ENCODE measurements at regions not wholly inside any gene's neighbourhood (a gene's known extent, or its start where the extent isn't known, plus 50 kb on each side); places are given as distances from the start of the nearest gene placed in this dataset.

DNA sequence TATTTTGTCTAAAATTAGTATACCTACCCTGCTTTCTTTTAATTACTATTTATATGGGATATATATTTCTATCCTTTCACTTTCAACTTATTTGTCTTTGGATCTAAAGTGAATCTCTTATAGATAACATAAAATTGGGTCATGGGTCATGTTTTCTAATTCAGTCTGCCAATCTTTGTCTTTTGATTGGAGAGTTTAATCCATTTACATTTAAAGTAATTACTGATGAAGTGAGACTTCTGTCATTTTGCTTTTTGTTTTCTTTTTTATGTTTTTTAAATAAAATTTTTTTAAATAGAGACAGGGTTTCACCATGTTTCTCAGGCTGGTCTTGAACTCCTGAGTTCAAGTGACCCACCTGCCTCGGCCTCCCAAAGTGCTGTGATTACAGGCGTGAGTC is 50.5 kb upstream of the PRDM1 start:
- H3K4me3 ChIP-seq (ENCODE audit: low read length): no peak overlapping the region
- no peaks in the 10 kb centered on the region for H3K27me3 ChIP-seq (ENCODE audit: insufficient read depth, low read length)
- no peaks in the 10 kb centered on the region for H3K9me3 ChIP-seq (ENCODE audit: low read length)

DNA sequence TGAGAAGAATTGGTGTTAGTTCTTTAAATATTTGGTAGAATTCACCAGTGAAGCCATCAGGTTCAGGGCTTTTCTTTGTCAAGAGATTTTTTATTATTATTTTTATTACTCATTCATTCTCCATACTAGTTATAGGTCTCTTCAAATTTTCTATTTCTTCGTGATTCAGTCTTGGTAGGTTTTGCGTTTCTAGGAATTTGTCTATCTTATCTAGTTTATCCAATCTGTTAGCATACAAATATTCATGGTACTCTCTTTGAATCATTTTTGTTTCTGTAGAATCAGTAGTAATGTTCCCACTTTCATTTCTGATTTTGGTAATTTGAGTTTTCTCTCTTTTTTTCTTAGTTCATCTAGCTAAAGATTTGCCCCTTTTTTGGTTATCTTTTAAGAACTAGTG is 52.3 kb upstream of the PRDM1 start:
- Histone ChIP-seq H3K9me3 (ENCODE audit: low read length) (no peaks in the 10 kb centered on the region), H3K36me3 (ENCODE audit: insufficient read depth, low read length) (no peaks in the 10 kb centered on the region), H3K4me1 (ENCODE audit: insufficient read depth, low read length) (no peaks in the 10 kb centered on the region), H2AFZ (ENCODE audit: low read depth, low read length) (no peak overlapping the region), H3K27me3 (ENCODE audit: insufficient read depth, low read length) (no peaks in the 10 kb centered on the region), H3K4me3 (ENCODE audit: low read length) (no peak overlapping the region)

More for the DNA sequence above, 50.5 kb upstream of the PRDM1 start:
- no peaks in the 10 kb centered on the region for H3K4me1 ChIP-seq (ENCODE audit: insufficient read depth, low read length)
- no peak overlapping the region for H2AFZ ChIP-seq (ENCODE audit: low read depth, low read length)
- no peaks in the 10 kb centered on the region for H3K36me3 ChIP-seq (ENCODE audit: insufficient read depth, low read length)

DNA sequence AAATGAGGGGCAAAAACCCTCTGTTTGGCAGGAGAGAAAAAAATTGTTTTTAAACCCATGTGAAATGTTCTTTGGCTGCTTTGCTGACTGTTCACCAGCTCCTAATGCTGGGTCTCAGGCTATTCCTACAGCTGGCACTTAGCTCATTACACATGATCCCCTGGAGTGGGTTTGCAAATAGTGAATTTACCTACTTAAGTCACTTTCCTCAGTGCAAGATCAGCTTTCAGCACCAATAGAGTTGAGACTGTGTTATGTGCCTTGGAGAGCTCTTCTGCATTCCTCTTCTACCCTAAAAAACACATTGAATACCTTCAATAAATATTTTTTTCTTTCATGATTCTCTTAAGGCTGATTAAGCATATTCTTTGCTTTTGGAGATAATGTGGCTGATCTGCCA is 58.4 kb upstream of the PRDM1 start:
- Histone ChIP-seq H2AFZ (ENCODE audit: low read depth, low read length) (no peak overlapping the region), H3K9me3 (ENCODE audit: low read length) (no peaks in the 10 kb centered on the region), H3K4me3 (ENCODE audit: low read length) (no peak overlapping the region), H3K4me1 (ENCODE audit: insufficient read depth, low read length) (no peaks in the 10 kb centered on the region), H3K36me3 (ENCODE audit: insufficient read depth, low read length) (no peaks in the 10 kb centered on the region), H3K27me3 (ENCODE audit: insufficient read depth, low read length) (no peaks in the 10 kb centered on the region)

DNA sequence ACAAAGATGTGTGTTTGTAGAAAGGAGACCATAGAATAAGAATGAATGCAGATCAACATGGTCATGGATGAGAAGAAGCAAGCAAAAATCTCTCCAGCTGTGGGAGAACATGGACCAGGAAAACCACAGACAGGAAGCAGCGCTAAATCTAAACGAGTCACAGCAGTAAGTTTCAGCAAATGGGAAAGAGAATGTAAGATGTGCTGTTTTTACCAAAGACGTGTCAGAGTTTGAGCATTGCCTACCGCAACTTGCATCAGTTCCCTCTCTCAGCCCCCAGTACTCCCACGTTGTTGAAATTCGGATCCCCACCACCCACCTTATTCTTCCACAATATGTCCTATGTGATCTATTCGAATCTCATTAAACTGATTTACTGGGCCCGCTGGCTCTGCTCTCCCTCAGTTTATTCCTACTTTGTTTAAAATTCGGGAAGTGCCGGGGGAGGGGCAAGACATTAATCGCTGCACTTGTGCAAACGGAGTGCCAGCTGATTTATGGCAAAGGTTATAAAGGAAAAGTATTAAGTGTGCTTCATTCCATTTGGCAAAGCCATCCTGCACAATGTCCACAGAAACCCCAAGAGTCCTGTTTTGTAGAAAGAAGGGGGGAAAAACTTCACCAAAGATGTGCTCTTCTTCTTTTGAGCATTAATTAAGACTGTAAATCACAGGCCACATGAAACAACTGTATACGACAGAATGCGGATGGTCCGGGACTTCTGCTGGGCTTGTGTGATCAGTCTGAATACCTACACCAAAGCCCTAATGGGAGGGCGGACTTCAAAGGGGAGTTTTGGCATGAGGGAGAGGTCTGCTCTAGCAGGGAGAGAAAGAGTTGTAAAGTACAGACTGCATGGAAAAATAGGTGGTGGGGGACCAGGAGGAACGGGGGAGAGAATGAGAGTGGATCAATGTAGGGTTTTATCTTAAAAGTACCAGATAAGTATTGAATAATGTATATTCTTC is 59.1 kb upstream of the PRDM1 start:
- no peak overlapping the region for H3K4me3 ChIP-seq (ENCODE audit: low read length)
- no peaks in the 10 kb centered on the region for H3K36me3 ChIP-seq (ENCODE audit: insufficient read depth, low read length)
- no peaks in the 10 kb centered on the region for H3K27me3 ChIP-seq (ENCODE audit: insufficient read depth, low read length)
- no peak overlapping the region for H2AFZ ChIP-seq (ENCODE audit: low read depth, low read length)
- H3K9me3 ChIP-seq (ENCODE audit: low read length): no peaks in the 10 kb centered on the region
- H3K4me1 ChIP-seq (ENCODE audit: insufficient read depth, low read length): no peaks in the 10 kb centered on the region

DNA sequence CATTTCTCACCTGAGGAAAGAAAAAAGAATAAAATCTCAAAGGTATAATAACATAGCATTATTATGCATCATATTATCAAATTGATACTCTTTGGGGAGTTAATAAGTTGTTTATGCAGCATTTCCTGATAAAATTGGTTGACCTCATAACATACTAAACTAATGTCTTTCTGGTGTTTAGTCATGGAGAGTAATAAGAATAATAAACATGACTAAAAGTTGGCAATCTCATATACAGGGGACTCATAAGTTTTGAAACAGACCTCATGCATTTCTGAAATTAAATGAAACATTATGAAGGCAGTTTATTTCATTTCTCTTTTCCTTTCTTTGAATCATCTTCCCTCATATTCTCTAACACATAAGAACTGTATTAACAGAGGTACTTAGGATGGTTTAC is 60.5 kb upstream of the PRDM1 start:
- no peaks in the 10 kb centered on the region for H3K36me3 ChIP-seq (ENCODE audit: insufficient read depth, low read length)
- no peaks in the 10 kb centered on the region for H3K9me3 ChIP-seq (ENCODE audit: low read length)
- no peaks in the 10 kb centered on the region for H3K4me1 ChIP-seq (ENCODE audit: insufficient read depth, low read length)
- H3K27me3 ChIP-seq (ENCODE audit: insufficient read depth, low read length): no peaks in the 10 kb centered on the region
- no peak overlapping the region for H3K4me3 ChIP-seq (ENCODE audit: low read length)
- no peak overlapping the region for H2AFZ ChIP-seq (ENCODE audit: low read depth, low read length)

DNA sequence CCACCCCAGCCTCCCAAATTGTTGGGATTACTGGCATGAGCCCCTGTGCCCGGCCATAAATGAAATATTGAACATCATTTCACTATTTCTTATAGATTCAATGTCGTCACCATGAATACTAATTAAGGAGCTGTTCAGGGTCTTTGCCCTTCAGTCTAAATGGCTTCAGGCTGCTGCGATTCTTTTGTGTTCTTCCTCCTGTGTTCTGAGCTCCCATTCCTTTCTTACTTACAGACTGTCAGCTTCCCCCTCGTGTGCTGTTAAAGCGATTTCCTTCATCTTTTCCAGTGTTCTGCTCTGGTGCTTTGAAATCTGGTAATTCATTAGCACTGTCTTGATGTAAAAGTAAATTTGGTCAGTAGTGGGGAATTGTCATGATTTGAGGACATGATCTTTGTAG is 63.3 kb upstream of the PRDM1 start:
- H3K27me3 ChIP-seq (ENCODE audit: insufficient read depth, low read length): no peaks in the 10 kb centered on the region
- H3K36me3 ChIP-seq (ENCODE audit: insufficient read depth, low read length): no peaks in the 10 kb centered on the region
- H3K4me1 ChIP-seq (ENCODE audit: insufficient read depth, low read length): no peaks in the 10 kb centered on the region
- H2AFZ ChIP-seq (ENCODE audit: low read depth, low read length): no peak overlapping the region
- no peaks in the 10 kb centered on the region for H3K9me3 ChIP-seq (ENCODE audit: low read length)
- no peak overlapping the region for H3K4me3 ChIP-seq (ENCODE audit: low read length)

DNA sequence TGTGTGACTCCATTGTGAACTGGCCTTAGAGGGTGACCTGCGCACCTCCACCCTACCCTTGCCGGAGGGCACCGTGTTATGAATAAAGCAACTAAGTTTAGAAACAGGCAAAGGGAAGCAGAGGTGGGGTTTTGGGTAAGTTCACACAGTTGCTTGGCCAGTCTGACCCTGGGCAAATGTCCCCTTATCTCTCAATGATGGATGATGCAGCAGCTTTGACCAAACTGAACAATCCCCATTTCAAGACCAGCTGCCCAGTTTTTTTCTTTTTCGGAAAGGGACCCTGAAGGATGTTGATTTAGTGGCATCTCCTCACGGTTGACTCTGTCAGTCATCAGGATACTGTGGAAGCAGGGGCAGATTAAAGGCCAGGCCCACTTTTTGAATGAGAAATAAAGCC is 68.7 kb upstream of the PRDM1 start:
- Histone ChIP-seq H3K4me3 (ENCODE audit: low read length) (no peak overlapping the region), H3K36me3 (ENCODE audit: insufficient read depth, low read length) (no peaks in the 10 kb centered on the region), H3K27me3 (ENCODE audit: insufficient read depth, low read length) (no peaks in the 10 kb centered on the region), H3K9me3 (ENCODE audit: low read length) (no peaks in the 10 kb centered on the region), H2AFZ (ENCODE audit: low read depth, low read length) (no peak overlapping the region), H3K4me1 (ENCODE audit: insufficient read depth, low read length) (no peaks in the 10 kb centered on the region)

DNA sequence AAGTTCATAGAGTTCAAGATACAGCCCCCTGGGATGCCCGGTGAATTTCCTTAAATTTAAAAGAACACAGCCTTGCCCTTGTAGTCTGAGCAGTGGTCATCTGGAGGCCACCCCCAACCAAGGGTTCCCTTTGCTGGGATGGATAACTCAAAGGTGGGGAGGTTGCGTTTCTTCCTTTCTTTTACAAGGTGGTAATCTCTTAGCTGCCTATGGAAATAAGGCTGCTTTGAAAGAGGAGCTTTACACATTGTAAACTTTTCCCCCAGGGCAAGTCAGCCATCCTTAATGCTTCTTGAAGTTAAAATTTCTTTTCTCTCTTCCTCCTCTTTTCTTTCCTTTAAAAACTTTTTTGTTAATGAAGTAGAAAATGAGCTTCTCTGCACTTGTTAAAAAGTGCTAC is 71.2 kb upstream of the PRDM1 start:
- no peaks in the 10 kb centered on the region for H3K4me1 ChIP-seq (ENCODE audit: insufficient read depth, low read length)
- no peak overlapping the region for H2AFZ ChIP-seq (ENCODE audit: low read depth, low read length)
- no peaks in the 10 kb centered on the region for H3K9me3 ChIP-seq (ENCODE audit: low read length)
- no peaks in the 10 kb centered on the region for H3K36me3 ChIP-seq (ENCODE audit: insufficient read depth, low read length)
- H3K4me3 ChIP-seq (ENCODE audit: low read length): no peak overlapping the region
- H3K27me3 ChIP-seq (ENCODE audit: insufficient read depth, low read length): no peaks in the 10 kb centered on the region

DNA sequence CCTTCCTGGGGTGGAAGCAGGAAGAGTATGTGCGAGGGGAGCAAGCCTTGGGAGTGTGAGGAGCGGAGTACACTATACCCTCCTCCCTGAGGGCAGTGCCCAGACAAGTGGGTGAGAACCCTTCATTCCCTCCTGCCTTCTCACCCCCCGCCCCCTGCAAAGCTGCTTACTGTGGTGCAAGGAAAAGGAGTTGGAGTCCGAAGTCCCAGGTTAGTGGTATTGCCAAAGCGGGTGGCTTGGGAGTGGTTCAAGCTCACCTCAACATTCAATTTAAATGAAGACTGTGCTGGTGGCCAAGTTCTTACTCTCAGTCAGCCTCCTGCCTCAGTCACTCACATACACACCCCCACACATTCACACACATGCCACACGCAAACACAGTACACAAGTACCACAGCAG is 74.7 kb upstream of the PRDM1 start:
- Histone ChIP-seq H3K9me3 (ENCODE audit: low read length) (no peaks in the 10 kb centered on the region), H3K4me1 (ENCODE audit: insufficient read depth, low read length) (no peaks in the 10 kb centered on the region), H3K27me3 (ENCODE audit: insufficient read depth, low read length) (no peaks in the 10 kb centered on the region), H3K36me3 (ENCODE audit: insufficient read depth, low read length) (no peaks in the 10 kb centered on the region), H3K4me3 (ENCODE audit: low read length) (no peak overlapping the region), H2AFZ (ENCODE audit: low read depth, low read length) (no peak overlapping the region)

DNA sequence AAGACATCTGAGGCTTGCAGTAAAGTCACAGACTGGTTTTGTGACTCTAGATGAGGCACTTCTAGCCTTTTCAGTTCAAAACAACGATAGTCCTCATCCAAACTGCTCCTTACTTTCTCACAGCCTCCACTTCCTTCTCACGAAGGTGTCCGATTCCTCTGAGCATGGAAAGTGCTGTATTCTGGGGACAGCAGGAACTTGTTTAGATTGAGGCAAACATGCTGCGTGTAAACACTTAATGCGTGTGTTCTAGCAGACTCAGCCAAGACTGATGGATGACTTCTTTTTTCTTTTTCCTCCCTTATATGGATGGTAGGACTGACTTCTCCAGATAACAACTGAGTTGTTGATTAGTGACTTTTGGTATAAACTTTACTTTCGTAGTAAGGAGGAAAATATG is 80.2 kb upstream of the PRDM1 start:
- Histone ChIP-seq H3K36me3 (ENCODE audit: insufficient read depth, low read length) (no peaks in the 10 kb centered on the region), H3K4me1 (ENCODE audit: insufficient read depth, low read length) (no peaks in the 10 kb centered on the region), H3K9me3 (ENCODE audit: low read length) (no peaks in the 10 kb centered on the region), H2AFZ (ENCODE audit: low read depth, low read length) (no peak overlapping the region), H3K4me3 (ENCODE audit: low read length) (no peak overlapping the region), H3K27me3 (ENCODE audit: insufficient read depth, low read length) (peaks cover 9% of the 10 kb centered on the region)

DNA sequence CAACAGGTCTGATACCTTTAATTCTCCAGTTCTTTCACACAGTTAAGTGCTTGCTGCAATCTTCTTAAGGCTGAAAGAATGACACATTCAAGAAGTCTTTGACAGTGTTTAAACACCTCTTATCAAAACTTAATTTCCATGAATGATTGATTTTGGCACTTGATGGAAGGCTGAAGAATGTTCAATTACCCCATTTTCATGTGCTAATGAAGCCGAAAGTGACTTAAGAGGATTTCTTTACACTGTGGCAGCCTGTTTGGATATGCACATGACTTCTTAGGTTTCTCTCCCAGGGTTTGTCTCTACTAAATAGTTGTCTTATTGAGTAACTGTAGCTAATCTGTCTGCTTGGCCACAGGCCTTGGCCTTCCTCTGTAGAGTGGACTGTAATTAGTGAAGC is 81.1 kb upstream of the PRDM1 start:
- H3K4me1 ChIP-seq (ENCODE audit: insufficient read depth, low read length): no peaks in the 10 kb centered on the region

DNA sequence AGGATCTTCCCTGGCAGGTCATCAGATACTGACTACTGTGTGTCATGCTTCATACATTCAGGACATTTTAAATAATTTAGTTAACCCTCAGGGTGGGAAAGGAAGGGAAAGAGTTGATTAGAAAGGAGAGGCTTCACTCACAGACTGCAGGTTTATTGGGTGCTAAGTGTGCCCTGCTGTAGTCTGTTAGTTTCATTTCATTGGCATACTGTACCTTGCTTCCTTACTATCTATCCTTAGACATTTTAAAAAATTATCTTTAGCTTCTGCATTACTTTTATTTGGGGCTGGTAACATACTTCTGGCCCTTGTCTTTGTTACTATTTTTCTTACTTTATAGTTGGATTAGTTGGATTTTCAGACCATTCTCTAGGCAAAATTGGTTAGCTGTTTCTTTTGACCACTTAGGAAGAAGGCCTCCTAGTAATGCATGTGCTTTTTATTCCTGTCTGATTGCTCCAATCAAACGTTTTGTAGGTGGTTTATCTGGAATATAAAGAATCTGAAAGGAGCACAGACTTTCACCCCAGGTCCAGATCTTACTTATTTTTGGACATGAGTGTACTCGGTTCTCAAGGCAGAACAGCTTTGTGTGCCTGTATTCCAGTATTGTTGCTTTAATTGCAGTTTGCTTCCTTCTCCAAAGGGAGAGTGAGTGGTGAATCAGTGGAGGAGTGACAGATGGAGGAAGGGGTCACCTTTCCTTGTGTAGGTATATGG is 82.7 kb upstream of the PRDM1 start:
- Histone ChIP-seq H3K4me1 (ENCODE audit: insufficient read depth, low read length) (no peaks in the 10 kb centered on the region), H3K4me3 (ENCODE audit: low read length) (no peak overlapping the region), H3K36me3 (ENCODE audit: insufficient read depth, low read length) (no peaks in the 10 kb centered on the region), H2AFZ (ENCODE audit: low read depth, low read length) (no peak overlapping the region), H3K27me3 (ENCODE audit: insufficient read depth, low read length) (peaks cover 9% of the 10 kb centered on the region), H3K9me3 (ENCODE audit: low read length) (no peaks in the 10 kb centered on the region)

More for the DNA sequence above, 81.1 kb upstream of the PRDM1 start:
- Histone ChIP-seq H3K4me3 (ENCODE audit: low read length) (no peak overlapping the region), H2AFZ (ENCODE audit: low read depth, low read length) (no peak overlapping the region), H3K36me3 (ENCODE audit: insufficient read depth, low read length) (no peaks in the 10 kb centered on the region), H3K27me3 (ENCODE audit: insufficient read depth, low read length) (peaks cover 9% of the 10 kb centered on the region), H3K9me3 (ENCODE audit: low read length) (no peaks in the 10 kb centered on the region)

DNA sequence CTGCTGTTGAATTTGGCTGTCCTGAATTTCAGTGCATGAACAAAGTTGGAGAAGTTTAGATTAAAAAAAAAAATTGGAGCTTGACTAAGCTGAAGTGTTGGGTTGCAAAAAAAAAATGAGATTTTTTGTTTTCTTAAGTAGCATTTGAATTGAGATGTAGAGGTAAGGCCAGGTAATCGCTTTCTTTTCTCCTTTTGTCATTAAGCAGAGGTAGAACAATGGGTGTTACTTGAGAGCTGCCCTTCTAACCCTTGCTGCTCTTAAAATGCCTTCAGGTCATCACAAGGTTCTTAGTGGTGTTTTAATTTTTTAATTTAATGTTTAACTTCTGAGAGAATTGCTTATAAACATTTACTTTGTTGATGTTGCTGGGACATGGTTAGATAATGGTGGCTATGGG is 84.1 kb upstream of the PRDM1 start:
- H3K4me1 ChIP-seq (ENCODE audit: insufficient read depth, low read length): no peaks in the 10 kb centered on the region
- peaks cover 15% of the 10 kb centered on the region for H3K27me3 ChIP-seq (ENCODE audit: insufficient read depth, low read length)
- H3K36me3 ChIP-seq (ENCODE audit: insufficient read depth, low read length): no peaks in the 10 kb centered on the region
- H2AFZ ChIP-seq (ENCODE audit: low read depth, low read length): no peak overlapping the region
- H3K4me3 ChIP-seq (ENCODE audit: low read length): no peak overlapping the region
- H3K9me3 ChIP-seq (ENCODE audit: low read length): no peaks in the 10 kb centered on the region

Measured in neuron (in vitro differentiated cells).